ENCODE measurements at regions not wholly inside any gene's neighbourhood (a gene's known extent, or its start where the extent isn't known, plus 50 kb on each side); places are given as distances from the start of the nearest gene placed in this dataset.

DNA sequence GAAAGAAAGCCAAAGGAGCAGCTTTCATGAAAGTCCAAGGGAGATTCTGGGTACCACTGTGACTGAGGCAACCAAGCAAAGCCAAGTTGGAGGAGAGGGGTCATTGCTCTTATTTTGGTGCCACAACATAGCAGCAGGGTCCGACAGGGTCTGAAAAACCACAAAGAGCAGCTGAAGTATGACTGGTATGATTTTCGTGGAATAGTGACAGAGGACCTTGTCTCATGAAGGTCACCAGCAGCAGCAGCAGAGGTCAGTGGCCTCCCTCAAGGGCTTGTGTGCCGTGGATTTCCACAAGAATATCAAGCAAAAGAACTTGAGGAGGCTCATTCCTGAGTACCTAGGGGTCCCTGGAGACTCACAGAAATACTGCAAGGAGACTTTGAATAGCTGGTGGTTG is 160.9 kb upstream of the SYT6 start:
- DNase-seq (ENCODE audit: low read depth, low spot score): no peak

DNA sequence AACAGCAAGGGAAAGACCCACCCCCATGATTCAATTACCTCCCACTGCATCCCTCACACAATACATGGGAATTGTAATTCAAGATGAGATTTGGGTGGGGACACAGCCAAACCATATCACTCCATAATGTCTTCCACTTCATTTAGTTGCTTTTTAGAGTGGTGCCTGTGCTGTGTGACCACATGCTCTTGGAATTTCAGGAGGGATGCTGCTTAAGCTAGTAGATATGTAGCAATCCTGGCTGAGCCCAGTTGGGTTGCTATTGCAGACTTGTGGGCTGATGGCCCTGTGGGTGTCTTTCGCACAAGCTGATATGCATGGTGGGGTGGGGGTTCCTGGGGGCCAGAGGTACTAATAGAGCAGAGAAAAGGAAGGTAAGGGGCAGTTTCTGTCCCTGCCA is 160.4 kb upstream of the SYT6 start:
- DNase-seq (ENCODE audit: low read depth, low spot score): no peak

DNA sequence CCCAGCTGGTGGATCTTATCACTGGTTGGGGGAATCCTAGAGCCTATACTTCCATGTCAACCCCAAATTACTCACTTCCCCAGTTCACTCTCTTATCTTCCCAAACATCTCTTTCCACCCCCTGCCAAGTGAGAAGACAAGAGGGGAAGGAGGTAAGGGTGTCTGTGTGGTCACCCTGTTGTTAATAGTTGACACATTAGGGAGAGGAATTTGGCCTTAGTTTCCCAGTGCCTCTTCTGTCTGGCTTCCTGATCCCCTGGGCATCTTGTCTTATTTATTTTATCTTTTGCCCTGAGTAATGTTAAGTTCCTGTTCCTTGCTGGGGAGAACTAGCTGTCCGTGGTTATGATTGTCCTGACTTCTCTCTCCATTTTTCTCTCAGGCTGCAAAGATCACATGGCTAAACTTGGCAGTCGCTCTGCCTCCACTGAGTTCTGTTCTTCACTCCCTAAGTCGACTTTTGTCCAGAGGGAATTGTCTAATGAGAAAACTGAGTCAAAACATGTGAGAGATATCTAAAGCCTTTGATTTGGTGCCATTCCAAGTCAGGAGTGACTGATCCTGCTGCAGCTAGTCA is 157.1 kb upstream of the SYT6 start:
- DNase-seq (ENCODE audit: low read depth, low spot score): no peak

DNA sequence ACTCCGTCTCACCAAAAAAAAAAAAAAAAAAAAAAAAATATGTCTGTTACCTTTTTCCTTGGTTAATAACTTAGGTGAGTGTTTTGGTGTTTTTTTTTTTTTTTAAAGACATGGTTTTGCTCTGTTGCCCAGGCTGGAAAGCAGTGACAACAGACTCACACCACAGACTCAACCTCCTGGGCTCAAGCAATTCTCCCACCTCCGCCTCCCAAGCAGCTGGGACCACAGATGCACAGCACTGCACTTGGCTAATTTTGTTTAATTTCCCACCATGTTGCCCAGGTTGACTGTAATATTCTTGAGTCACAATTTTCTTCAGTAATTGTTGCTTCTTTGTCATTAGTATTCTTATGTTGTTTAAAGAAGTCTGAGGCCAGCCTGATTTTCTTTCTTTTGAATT is 149.2 kb upstream of the SYT6 start:
- DNase-seq (ENCODE audit: low read depth, low spot score): no peak

DNA sequence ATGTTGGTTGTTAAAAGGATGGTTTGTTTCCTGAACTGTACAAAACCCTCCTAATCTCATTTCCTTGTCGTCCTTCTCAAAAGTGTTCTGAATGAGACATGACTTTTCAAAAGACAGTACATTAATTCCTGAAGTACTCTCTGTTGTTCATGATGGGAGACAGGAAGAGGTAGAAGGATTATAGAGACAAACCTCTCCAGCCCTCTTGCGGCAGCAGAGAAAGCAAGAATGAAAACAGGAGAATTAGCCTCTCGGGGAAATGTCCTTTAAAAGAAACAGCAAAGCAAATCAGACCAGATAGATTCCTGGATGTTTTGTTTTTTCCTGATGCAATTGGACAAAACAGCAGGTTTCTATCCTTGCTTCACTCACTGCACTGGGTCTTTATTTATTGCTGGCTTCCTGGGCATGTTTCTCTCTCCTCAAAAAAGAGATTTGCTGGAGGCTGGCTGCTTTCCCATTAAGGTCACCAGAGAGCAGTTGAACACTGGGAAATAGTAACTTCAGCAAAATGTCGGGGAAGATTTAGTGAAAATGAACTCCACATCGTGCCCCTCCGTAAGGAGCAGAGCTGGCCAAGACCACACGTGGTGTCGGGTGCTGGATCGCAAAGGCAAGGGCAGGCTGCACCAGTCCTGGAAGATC is 145.8 kb upstream of the SYT6 start:
- DNase-seq (ENCODE audit: low read depth, low spot score): no peak

DNA sequence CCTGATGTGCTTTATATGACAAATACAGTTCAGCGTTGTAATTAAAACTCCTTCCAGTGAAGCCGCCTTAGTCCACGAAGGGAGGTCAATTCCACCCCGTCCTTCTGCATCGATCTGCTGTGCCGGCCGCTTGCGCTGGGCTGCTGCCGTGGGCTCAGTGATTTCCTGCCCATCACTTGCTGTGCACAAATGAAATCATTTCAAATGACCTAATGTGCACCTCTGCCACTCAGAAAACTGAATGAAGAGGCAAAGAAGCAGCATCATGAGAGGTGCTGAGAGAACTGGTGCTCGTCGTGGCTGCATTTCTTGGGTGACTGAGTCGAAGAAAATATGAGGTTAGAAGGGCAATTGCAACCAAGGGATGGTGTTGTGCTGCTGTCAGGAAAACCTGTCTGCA is 144.3 kb upstream of the SYT6 start:
- DNase-seq (ENCODE audit: low read depth, low spot score): no peak

DNA sequence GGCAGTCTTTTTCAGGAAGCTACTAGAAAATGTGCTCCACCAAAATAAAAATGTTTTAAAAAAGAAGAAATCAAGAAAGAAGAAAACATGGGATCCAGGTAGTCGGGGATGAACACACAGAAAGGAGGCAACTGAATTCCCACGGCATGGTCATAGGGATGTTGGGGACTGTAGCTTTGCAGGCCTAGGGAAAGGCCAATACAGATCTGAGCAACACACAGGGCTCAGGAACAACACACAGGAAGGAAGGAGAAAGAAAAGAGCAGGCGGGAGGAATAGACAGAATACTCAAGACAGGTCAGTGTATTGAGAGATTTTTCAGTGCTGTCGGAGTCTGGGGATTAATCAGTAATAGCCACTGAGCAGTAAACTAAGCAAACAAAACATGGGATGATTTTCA is 142.7 kb upstream of the SYT6 start:
- DNase-seq (ENCODE audit: low read depth, low spot score): no peak

DNA sequence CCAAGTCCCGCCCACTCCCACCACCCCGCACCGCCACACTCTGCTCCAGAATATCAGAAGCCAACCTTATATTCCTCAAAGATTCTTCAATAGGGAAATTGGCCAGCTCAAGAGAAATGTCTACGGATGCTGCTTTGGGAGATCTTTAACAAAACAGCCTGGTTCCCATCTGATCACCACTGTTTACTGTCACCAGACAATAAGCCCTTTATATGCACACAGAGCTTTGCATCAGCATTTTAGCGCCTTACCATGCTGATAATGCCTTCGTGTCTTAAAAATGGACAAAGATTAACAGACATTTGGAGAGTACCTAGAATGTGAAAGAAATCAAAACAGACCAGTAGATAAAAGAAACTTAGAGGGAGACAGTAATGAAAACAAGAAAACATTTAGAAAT is 141.7 kb upstream of the SYT6 start:
- no peak for DNase-seq (ENCODE audit: low read depth, low spot score)

DNA sequence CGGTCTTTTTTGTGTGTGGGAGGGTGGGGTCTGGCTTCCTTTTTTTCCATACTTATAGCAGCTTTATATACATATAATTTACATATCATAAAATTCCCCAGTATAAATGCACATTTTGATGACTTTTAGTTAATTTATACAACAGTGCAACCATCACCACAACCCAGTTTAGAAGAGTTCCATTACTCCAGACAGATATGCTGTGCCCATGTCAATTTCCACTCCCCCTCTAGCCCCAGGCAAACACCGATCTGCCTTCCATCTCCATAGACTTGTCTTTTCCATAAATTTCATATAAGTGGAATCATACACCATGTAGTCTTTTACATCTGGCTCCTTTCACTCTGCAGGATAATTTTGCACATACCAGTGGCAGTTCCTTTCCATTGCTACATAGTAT is 139.2 kb upstream of the SYT6 start:
- no peak for DNase-seq (ENCODE audit: low read depth, low spot score)

DNA sequence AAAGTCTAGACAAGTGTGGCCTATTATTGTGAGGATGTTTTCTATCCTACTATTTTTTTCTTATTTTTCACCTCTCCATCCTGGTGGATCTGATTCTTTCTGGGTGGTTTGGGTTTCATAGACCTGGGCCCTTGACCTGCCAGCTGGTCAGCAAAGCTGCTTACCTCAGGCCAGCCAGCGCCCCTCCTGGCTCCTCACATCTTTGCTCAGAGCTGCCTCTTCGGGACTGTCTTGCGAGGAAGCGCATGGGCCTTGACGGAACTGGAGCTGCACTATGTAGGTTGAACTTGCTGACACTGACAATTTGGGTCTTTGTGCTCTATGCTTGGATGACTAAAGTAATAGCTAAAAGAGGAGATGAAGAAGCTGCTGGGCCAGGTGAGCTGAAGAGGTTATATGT is 138.5 kb upstream of the SYT6 start:
- DNase-seq (ENCODE audit: low read depth, low spot score): no peak

DNA sequence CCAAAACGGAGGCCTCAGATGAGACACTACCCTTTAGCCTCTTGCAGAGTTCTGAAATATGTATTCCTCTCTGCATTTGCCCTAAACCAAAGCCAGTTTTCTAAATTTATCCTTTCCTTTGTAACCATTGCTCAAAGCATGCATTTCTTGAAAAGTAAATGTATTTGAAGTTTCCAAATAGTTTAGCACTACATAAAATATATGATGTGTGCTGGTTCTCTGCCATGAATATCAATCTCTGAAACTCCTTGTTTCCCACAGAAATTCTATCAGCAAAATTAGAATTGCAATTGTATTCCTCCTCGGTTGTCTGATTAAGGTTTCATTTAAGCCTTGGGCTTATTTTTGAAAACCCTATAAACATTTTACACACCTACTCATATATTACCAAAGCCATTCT is 137.1 kb upstream of the SYT6 start:
- DNase-seq (ENCODE audit: low read depth, low spot score): no peak

DNA sequence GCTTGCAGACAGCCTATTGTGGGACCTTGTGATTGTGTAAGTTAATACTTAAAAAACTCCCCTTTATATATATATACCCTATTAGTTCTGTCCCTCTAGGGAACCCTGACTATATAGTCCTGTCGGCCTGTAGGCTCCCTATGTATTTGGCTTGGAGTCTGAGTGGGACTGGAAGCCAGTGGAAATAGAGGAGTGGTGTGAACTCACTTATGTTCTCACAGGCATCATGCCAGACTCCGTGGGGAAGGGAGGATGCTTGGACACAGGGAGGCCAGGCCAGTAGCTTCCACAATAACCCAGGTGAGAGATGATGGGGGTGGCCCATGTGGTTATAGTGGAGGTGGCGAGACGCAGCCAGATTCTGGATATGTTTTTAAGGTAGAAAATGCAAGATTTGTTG is 136.7 kb upstream of the SYT6 start:
- no peak for DNase-seq (ENCODE audit: low read depth, low spot score)

DNA sequence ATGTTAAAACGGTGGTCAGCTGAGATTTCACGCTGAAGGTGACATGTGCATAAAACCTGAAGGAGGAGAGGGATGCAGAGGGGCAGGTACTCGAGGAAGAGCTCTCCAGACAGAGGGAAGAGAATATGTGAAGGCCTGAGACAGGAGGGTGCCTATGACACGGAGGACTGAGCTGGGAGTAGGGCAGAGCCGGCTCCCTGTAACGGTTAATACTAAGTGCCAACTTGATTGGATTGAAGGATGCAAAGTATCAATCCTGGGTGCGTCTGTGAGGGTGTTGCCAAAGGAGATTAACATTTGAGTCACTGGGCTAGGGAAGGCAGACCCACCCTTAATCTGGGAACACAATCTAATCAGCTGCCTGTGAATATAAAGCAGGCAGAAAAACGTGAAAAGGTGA is 136.2 kb upstream of the SYT6 start:
- no peak for DNase-seq (ENCODE audit: low read depth, low spot score)

DNA sequence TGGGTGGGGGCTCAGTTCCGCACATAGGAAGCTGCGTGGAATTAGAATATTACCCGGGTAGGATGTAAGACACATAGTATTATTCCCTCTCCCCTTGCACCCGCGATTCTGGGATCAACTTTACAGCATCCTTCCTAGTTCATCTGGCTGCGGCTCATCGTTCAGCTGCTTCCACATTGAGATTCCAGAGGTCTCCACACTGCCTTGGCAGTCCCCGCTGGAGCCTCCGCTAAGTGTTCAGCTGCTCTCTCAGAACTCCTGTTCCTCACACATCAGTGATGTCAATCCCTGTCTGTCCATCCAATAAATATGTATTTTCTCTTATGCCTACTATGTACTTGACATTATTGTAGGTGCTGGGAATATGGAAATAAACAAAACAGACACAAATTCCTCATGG is 135.6 kb upstream of the SYT6 start:
- DNase-seq (ENCODE audit: low read depth, low spot score): no peak

DNA sequence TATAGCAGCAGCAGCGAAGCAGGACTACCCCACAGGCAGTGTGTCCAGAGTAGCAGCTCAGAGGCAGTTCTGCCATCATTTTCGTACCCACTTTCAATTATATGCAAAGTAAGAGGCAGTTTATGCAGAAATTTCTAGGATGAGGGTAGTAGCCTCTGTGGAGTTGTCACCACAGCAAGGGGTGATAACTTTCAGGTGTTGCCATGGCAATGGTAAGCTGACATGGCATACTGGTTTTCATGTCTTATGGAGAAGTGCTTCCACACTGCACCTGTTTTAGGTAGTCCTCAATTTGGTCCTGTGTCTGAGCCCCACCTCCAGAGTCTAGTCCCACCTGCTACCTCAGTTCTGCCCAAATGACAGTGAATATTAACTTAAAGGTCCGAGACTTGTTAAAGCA is 133.3 kb upstream of the SYT6 start:
- no peak for DNase-seq (ENCODE audit: low read depth, low spot score)

DNA sequence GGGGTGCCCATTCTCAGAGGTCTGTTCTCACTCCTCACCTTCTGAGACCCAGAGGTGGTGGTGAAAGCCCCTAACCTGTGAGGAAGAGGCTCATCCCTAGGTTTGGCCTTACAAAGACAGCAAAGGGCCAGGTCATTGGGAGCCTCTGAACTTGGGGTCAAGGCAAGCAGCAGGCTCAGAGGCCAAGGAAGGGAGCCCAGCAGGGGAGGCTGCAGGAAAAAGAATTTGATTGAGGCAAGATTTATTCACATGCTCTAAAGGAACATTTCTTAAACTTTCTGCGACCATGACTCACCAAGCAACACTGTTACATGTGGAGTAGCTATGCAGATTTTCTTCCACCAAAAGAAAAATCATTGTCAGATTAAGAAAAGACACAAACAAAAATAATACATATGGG is 132.5 kb upstream of the SYT6 start:
- DNase-seq (ENCODE audit: low read depth, low spot score): no peak

DNA sequence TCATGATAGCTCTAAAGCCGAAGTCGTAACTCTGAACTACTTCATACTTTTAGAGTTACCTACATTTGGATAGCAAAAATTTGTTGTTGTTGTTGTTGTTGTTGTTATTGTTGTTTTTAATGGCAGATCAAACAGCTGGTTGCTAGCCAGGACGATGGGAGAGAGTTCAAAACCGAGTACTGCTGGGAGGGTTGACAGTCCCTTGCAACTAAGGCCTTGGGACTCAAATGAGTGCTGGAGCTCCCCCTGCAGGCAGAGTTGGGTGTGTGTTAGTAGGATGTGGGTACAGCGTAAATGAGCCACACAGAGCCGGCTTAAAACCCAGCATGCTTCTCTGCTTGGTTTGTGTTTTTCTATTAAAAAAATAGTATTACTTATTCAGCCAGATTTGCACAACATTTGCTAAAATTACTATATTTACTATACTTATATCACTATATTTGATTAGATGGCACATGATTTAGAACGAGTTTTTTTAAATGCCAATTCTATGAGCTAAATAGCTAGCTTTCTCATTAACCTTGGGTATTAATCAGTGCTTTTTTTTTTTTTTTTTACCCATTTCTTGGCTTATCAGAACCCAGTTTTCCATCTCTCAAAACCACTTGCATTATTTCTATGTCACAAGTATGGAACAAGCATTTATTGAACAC is 129.2 kb upstream of the SYT6 start:
- DNase-seq (ENCODE audit: low read depth, low spot score): peak; percentile 68

DNA sequence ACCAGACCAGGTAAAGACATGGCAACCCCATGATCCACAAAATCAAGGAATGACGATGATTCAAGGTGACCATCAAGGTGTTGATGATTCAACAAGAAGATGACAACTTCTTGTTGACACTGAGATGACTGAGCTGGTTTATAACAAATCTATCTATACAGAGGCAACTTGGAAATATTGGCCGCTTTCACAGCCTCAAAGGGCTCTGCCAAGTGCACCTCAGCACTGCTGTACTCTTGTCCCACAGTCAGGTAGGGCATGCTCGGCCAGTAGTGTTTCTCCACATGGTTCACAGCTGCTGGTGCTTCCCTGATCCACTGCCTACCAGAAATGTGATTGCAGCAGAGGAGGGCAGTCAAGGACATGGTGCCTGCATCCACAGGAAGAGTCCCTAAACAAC is 125.2 kb upstream of the SYT6 start:
- no peak for DNase-seq (ENCODE audit: low read depth, low spot score)

DNA sequence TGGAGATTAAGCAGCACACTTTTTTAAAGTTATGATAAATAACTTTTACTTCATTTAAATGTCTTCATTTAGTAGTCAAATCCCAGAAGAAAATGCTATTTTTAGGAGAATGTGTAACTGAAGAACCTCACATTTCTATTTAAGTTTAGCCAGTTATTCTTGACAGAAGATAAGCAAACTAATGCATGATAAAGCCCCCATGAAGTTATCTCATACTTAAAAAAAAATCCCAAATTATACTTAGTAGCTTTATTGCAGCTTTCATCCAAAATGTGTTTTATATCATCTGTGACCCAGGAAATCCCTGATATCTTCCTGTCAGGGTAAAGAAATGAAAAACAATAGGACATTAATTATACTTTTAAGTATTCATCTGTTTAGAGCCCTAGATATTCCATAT is 124.8 kb upstream of the SYT6 start:
- DNase-seq (ENCODE audit: low read depth, low spot score): no peak

DNA sequence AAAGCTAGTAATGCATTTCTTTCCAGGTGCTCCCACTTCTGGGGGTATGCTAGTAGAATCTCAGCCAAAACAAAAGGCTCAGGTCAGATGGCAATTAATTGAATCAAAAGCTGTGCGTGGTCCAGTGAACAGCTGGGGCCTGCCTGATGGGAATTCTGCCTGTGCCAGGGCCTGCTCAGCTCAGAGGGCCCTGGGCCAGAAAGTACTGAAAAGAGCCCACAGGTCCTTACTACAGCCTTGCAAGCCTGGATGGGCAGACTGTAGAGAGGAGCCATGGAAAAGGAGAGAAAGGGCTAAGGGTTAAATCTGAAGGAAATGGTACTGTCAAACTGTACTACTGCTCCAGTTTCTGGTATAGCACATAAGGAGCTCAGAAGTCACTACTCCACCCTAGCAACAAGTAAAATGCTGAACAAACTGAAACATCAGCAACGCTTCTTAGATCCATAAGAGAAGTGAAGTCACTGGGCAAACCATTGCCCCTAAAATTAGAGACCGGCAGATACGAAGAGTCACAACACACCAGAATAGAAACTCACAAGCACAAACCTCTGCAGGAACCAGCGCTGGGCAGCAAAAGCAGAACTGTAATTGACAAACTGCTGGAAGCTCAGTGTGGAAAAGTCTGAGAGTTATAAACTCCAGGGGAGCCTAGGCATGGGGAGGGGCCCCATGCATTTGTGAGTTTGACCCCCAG is 121.1 kb upstream of the SYT6 start:
- DNase-seq (ENCODE audit: low read depth, low spot score): no peak

DNA sequence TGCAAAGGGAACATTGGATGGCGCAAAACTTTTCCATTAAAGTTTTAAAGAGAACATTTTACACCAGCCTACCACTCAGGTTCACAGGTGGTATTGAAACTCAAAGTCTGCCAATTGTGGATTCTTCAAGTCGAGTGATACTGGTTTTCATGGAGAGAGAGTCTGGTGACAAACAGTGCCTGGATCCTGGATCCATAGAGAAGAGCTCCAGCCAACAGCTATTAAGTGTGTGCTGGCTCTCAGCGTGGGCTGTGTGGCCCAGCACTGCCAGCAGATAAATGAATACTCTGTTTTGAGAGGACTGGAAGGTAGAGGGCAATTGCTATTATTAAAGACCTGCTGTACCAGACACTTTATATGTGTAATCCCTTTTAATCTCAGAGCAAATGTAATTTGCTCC is 118.9 kb upstream of the SYT6 start:
- no peak for DNase-seq (ENCODE audit: low read depth, low spot score)

DNA sequence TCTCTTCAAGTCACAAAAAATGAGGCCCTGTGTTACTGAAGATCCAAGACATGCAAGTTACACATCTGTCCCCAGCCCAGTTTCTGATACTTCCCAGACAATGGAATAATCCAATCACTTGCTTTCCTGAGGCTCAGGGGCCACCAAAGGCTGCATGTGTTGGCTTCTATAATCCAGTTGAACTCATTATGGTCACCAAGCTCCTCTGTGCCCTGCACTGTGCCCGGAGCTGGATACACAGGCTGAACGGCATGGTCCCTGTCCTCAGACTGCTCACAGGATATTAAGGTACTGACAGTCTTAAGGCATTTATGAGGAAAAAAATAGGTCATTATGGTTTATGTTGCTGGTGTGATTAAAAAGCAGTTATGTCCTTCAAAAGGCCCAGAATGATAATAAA is 117.0 kb upstream of the SYT6 start:
- no peak for DNase-seq (ENCODE audit: low read depth, low spot score)

DNA sequence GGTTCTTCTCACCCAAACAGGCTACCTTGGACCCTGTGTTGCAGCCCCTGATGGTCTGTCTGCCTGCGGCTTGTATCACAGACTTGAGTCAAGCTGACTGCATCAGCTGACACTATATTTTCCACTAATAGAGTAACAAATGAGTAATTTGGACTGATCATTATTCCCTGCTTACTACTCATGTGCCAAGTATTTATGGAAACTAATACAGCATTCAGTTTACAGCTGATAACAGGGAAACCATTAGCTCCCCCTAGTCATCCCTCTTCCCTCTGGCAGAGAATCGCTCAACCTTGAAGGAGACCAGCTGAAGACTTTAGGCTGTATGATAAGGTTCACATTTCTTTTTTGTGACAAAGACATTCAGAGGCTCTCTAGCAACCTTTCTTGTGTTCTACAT is 116.6 kb upstream of the SYT6 start:
- no peak for DNase-seq (ENCODE audit: low read depth, low spot score)
